ENCODE measurements at regions not wholly inside any gene's neighbourhood (a gene's known extent, or its start where the extent isn't known, plus 50 kb on each side); places are given as distances from the start of the nearest gene placed in this dataset.

- Histone ChIP-seq H3K36me3 (ENCODE audit: control insufficient read depth in 2 of 2, insufficient read depth in 1 of 2, low read length in 2 of 2) (no peaks in the 10 kb centered on the region), H3K4me3 (ENCODE audit: low read depth, low read length) (no peak overlapping the region), H3K27ac (ENCODE audit: extremely low read depth, low read depth, low read length) (no peak overlapping the region), H3K4me1 (ENCODE audit: control insufficient read depth, insufficient read depth, low read length) (no peaks in the 10 kb centered on the region), H3K9me3 (ENCODE audit: control insufficient read depth, insufficient read depth, low read depth, low read length) (no peaks in the 10 kb centered on the region)
- TF ChIP-seq ZNF670 (tag by site-specific recombination; IDR thresholded peaks at IDR 0.05; ENCODE audit: low read depth) (no peak), ZNF223 (tag by site-specific recombination; IDR thresholded peaks at IDR 0.05) (no peak), KLF10 (tag by site-specific recombination; IDR thresholded peaks at IDR 0.05) (no peak), GLI2 (tag by site-specific recombination; IDR thresholded peaks at IDR 0.05; ENCODE audit: borderline replicate concordance, low read depth) (no peak), ZNF140 (tag by site-specific recombination; IDR thresholded peaks at IDR 0.05) (no peak), SALL2 (tag by site-specific recombination; IDR thresholded peaks at IDR 0.05; ENCODE audit: borderline replicate concordance) (no peak), KLF7 (tag by site-specific recombination; IDR thresholded peaks at IDR 0.05; ENCODE audit: borderline replicate concordance) (no peak), PRDM6 (tag by site-specific recombination; IDR thresholded peaks at IDR 0.05) (no peak), PRDM1 (tag by site-specific recombination; IDR thresholded peaks at IDR 0.05) (no peak), ZNF426 (tag by site-specific recombination; IDR thresholded peaks at IDR 0.05) (no peak), ZNF530 (tag by site-specific recombination; IDR thresholded peaks at IDR 0.05; ENCODE audit: low read depth) (no peak), ZNF18 (tag by site-specific recombination; IDR thresholded peaks at IDR 0.05) (no peak), ZNF747 (tag by site-specific recombination; IDR thresholded peaks at IDR 0.05) (no peak)
- TF ChIP-seq, protein P1, sequence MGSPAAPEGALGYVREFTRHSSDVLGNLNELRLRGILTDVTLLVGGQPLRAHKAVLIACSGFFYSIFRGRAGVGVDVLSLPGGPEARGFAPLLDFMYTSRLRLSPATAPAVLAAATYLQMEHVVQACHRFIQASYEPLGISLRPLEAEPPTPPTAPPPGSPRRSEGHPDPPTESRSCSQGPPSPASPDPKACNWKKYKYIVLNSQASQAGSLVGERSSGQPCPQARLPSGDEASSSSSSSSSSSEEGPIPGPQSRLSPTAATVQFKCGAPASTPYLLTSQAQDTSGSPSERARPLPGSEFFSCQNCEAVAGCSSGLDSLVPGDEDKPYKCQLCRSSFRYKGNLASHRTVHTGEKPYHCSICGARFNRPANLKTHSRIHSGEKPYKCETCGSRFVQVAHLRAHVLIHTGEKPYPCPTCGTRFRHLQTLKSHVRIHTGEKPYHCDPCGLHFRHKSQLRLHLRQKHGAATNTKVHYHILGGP (tag by site-specific recombination; IDR thresholded peaks at IDR 0.05) = no peak
- ChIA-PET POLR2A (no interaction called here), CTCF (no interaction called here)
Observed at GRCh38 chr2:145049475-145049874, 529.6 kb upstream of the ZEB2 start.

- POLR2A ChIA-PET = no interaction called here
- TF ChIP-seq KLF9 (tag by site-specific recombination; IDR thresholded peaks at IDR 0.05; ENCODE audit: low read depth) (no peak), ZNF18 (tag by site-specific recombination; IDR thresholded peaks at IDR 0.05) (no peak), ZNF138 (tag by site-specific recombination; IDR thresholded peaks at IDR 0.05; ENCODE audit: borderline replicate concordance) (no peak), ZNF792 (tag by site-specific recombination; IDR thresholded peaks at IDR 0.05) (no peak), ZNF280D (tag by site-specific recombination; IDR thresholded peaks at IDR 0.05) (no peak), ZNF366 (tag by site-specific recombination; conservative IDR thresholded peaks at IDR 0.05) (no peak)
- TF ChIP-seq, protein P1 (tag by site-specific recombination; IDR thresholded peaks at IDR 0.05) = no peak
- no peaks in the 10 kb centered on the region for H3K9me3 ChIP-seq (ENCODE audit: control insufficient read depth, insufficient read depth, low read depth, low read length)
- H3K36me3 ChIP-seq (ENCODE audit: control insufficient read depth in 2 of 2, insufficient read depth in 1 of 2, low read length in 2 of 2) = no peaks in the 10 kb centered on the region
- CTCF ChIA-PET = interaction anchor here (0.6 to 0.7 kb wide), 2 partner anchors 216 to 797 kb away, joined by 5 to 6 read pairs; no protein-coding TSS in a partner anchor
- no peaks in the 10 kb centered on the region for H3K4me1 ChIP-seq (ENCODE audit: control insufficient read depth, insufficient read depth, low read length)
- H3K27ac ChIP-seq (ENCODE audit: extremely low read depth, low read depth, low read length) = no peak overlapping the region
- H3K4me3 ChIP-seq (ENCODE audit: low read depth, low read length) = no peak overlapping the region
Observed at GRCh38 chr2:145047554-145047953, 527.6 kb upstream of the ZEB2 start.

Data from HEK293 (cell line).